Heart right ventricle (tissue), 16 donors: ENCODE measurements at regions not wholly inside any gene's neighbourhood (a gene's known extent, or its start where the extent isn't known, plus 50 kb on each side); places are given as distances from the start of the nearest gene placed in this dataset.

Experiments used
- ATAC-seq, 8 donors: fragments of 200-7000 bp; cut with Tn5 transposase; one replicate each; pipeline ENCODE4 v1.9.1; 2020; ENCODE audit warnings: mild to moderate bottlenecking in 8 of 8, moderate library complexity in 8 of 8, moderate number of reproducible peaks in 1 of 8
- DNase-seq, 2 donors: peaks; one replicate each; pipeline ENCODE4 v3.0.0-alpha.2; 2020
- H3K27ac ChIP-seq, 10 donors: fragments of 200-600 bp; sonication (generic) in 2 of 10; one replicate each; pipeline versions ENCODE4 v1.5.0 to v1.8.0; 2020 to 2022; ENCODE audit warnings: mild to moderate bottlenecking in 3 of 10
- H3K27me3 ChIP-seq, 7 donors: fragments of 200-600 bp; one replicate each; pipeline ENCODE4 v1.8.0; 2021 to 2022; ENCODE audit warnings: mild to moderate bottlenecking in 2 of 7
- H3K36me3 ChIP-seq, 9 donors: fragments of 200-600 bp; sonication (generic) in 1 of 9; one replicate each; pipeline versions ENCODE4 v1.5.0 to v1.8.0; 2020 to 2022; ENCODE audit warnings: mild to moderate bottlenecking in 2 of 9
- H3K4me1 ChIP-seq, 9 donors: fragments of 200-600 bp; sonication (generic) in 1 of 9; one replicate each; pipeline versions ENCODE4 v1.5.0 to v1.8.0; 2020 to 2022; ENCODE audit warnings: mild to moderate bottlenecking in 4 of 9
- H3K4me3 ChIP-seq, 10 donors: fragments of 200-600 bp; sonication (generic) in 2 of 10; one replicate each; pipeline versions ENCODE4 v1.5.0 to v1.8.0; 2020 to 2022; ENCODE audit warnings: mild to moderate bottlenecking in 7 of 10, moderate library complexity in 2 of 10
- H3K9me3 ChIP-seq, 11 donors: fragments of 200-600 bp in 10 of 11; sonication (generic) in 2 of 11; one replicate each; pipeline versions ENCODE4 v1.5.0 to v1.8.0; 2013 to 2022; ENCODE audit warnings: mild to moderate bottlenecking in 2 of 11, control low read depth in 1 of 11, moderate library complexity in 1 of 11
- WGBS, 2 donors: extraction: QIAGEN DNeasy Blood & Tissue Kit; methylation state at CpG; one replicate each; pipeline ENCODE4 v1.1.7; 2013; ENCODE audit warnings: inconsistent platforms in 1 of 2; 5-methylcytosine and 5-hydroxymethylcytosine counted together
- intact Hi-C, 10 donors: fragments of 100-400 bp; cut with DNase I; formaldehyde crosslinking; loops; one replicate each; pipeline versions ENCODE4 v1.11.1 to v1.14.2; 2022
- TF ChIP-seq, protein P1 (sequence below), 9 donors: fragments of 200-600 bp; sonication (generic) in 2 of 9; IDR thresholded peaks; one replicate each; pipeline versions ENCODE4 v1.5.0 to v1.8.0; 2021 to 2022; ENCODE audit warnings: antibody characterized with exemption in 9 of 9, mild to moderate bottlenecking in 5 of 9, moderate library complexity in 1 of 9
- donor health status: Arrhythmogenic right ventricular cardiomyopathy.
- donor health status: ischemic (EF 13 %, LVEDD 7.1; RV severe dilation, severe dysfunction).
- donor health status: healthy with polysubstance abuse.
- donor health status: DM: no; HTN: yes; CAD: no.
- donor health status: DM: no; HTN: no; CAD: no.
- donor health status: ischemic (EF 25% LVEDD 6.9; RV normal size, moderate dysfunction).
- donor health status: ischemic (EF 25% LVEDD 5.7; RV mildly dilated, moderate dysfunction).
- donor health status: healthy.
- donor health status: DM: yes; HTN: yes; CAD: no.
- donor health status: Ischemic cardiomyopathy.
- donor health status: ischemic (EF 35%, LVEDD 5.7; RV mildly dilated, moderate dysfunction).
- donor health status: nonischemic (EF 11% LVEDD 7.7; RV severe dilation, severe dysfunction).
- donor health status: DM: yes; HTN: yes; CAD: no.
- donor health status: PGD.
- donor health status: ischemic (EF 29% LVEDD 5.4; RV normal size, mild dysfunction).
- donor health status: nonischemic (EF 23%, LVEDD 6.1; RV moderate dilation, normal function).

DNA sequence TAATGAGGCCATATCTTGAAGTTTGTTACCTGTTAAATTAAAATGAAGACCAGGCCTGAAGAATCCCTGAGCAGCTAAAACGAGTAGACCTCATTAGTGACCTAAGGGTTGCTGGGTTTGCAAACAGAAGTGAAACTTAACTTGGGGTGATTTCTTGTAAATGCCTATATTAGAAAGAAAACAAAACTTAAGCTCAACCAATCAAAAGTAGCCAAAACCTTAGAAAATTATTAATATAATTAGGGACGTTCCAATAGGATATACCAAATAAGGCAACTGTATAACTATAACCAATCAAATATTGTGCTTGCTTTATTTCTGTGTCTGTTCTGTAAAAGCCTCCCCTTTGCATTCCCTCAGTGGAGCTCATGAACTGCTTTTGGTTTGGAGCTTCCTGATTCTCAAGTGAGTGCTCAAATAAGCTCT, 137.9 kb upstream of the VRK2 start:
- ATAC-seq (no peak), DNase-seq (no peak)
- Histone ChIP-seq H3K4me3 (no peak overlapping the region), H3K27me3 (no peaks in the 10 kb centered on the region), H3K27ac (peak overlapping the region in 1 of 10 donors; percentile 67), H3K9me3 (no peaks in the 10 kb centered on the region), H3K36me3 (no peaks in the 10 kb centered on the region), H3K4me1 (peaks cover 0 to 20% (median 0%) of the 10 kb centered on the region in 9 donors)
- 54 to 67% methylated on average over 2 of the region's 2 CpGs for whole genome bisulfite sequencing, 2 donors
- intact Hi-C loops, result loop anchor here in 6 of 10 donors (5.0 to 10.0 kb wide), 3 partner anchors 536 to 544 kb away; no protein-coding TSS in a partner anchor
- TF ChIP-seq, protein P1, sequence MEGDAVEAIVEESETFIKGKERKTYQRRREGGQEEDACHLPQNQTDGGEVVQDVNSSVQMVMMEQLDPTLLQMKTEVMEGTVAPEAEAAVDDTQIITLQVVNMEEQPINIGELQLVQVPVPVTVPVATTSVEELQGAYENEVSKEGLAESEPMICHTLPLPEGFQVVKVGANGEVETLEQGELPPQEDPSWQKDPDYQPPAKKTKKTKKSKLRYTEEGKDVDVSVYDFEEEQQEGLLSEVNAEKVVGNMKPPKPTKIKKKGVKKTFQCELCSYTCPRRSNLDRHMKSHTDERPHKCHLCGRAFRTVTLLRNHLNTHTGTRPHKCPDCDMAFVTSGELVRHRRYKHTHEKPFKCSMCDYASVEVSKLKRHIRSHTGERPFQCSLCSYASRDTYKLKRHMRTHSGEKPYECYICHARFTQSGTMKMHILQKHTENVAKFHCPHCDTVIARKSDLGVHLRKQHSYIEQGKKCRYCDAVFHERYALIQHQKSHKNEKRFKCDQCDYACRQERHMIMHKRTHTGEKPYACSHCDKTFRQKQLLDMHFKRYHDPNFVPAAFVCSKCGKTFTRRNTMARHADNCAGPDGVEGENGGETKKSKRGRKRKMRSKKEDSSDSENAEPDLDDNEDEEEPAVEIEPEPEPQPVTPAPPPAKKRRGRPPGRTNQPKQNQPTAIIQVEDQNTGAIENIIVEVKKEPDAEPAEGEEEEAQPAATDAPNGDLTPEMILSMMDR (IDR thresholded peaks at IDR 0.05), result no peak

DNA sequence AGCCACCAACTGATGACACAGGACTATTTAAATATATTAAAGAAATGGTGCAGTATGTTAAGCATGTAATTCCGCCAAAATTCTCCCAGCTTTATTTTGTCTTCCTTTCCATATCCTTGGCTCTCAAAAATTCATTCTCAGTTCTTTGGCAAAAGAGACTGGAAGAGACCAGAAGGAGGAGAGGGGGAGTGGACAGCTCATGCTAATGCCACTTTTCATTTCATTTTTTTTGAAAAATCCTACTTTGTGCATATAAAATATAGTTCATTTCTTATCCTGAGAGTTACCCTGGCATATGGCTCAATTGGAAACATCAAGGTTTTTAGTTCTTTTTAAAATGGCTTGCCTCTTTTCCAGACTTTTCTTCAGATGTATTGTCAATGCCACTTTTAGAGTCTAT, 128.5 kb upstream of the VRK2 start:
- H3K9me3 ChIP-seq, result no peaks in the 10 kb centered on the region
- no peak overlapping the region for H3K4me3 ChIP-seq
- H3K4me1 ChIP-seq, result no peaks in the 10 kb centered on the region
- no peak for DNase-seq
- 89 to 91% methylated on average over 1 of the region's 1 CpG for WGBS, 2 donors
- no peak for ATAC-seq
- H3K27ac ChIP-seq, result no peak overlapping the region
- no peaks in the 10 kb centered on the region for H3K27me3 ChIP-seq
- intact Hi-C loops, result no loop called here
- H3K36me3 ChIP-seq, result no peaks in the 10 kb centered on the region
- TF ChIP-seq, protein P1 (IDR thresholded peaks at IDR 0.05), result no peak

DNA sequence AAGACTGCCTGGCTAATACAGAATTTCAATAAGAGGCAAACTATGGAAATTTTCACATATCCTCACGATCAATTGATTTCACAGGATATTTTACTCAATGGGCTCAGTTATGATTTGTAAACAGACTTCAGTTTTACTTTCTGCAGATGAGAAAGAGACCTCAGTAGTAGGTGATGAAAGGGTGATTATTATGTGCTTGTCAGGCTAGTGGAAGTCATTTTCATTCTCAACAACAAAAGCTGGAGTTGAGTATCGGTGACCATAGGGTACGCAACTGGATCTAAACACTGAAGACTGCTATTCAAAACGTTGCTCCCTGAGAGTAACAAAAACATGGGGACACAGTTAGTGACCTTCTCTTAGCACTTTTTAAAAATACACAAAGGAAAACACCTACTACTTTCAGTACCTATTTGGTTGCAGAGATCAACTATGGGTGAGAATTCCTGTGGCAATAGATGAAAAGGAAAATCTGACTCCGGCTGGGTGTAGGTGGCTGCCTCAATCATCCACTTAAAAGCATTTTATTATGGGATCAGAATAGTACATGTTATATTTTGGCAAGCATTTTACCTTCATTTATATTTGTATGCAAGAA, 126.2 kb upstream of the VRK2 start:
- H3K4me1 ChIP-seq, result no peaks in the 10 kb centered on the region
- ATAC-seq, result no peak
- TF ChIP-seq, protein P1 (IDR thresholded peaks at IDR 0.05), result no peak
- no peaks in the 10 kb centered on the region for H3K36me3 ChIP-seq
- H3K9me3 ChIP-seq, result peaks cover 0 to 5% (median 0%) of the 10 kb centered on the region in 11 donors
- 80 to 88% methylated on average over 5 of the region's 5 CpGs for WGBS, 2 donors
- no peaks in the 10 kb centered on the region for H3K27me3 ChIP-seq
- no peak overlapping the region for H3K27ac ChIP-seq
- no peak for DNase-seq
- H3K4me3 ChIP-seq, result no peak overlapping the region
- intact Hi-C loops, result no loop called here

DNA sequence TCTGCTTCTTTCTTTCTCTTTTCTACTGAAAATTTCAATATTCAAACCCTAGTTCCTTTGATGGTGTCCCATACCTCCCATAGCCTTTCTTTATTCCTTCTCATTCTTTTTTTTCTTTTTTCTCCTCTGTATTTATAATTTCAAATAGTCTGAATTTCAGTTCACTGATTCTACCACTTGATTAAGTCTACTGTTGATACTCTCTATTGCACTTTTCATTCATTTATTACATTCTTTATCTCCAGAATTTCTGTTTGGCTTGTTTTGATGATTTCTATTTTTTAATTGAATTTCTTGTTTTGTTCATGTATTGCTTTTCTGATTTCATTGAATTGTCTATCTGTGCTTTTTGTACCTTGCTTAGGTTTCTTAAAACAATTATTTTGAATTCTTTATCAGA, 111.9 kb upstream of the VRK2 start:
- H3K27ac ChIP-seq, result no peak overlapping the region
- DNase-seq, result no peak
- H3K4me1 ChIP-seq, result no peaks in the 10 kb centered on the region
- no peaks in the 10 kb centered on the region for H3K27me3 ChIP-seq
- H3K9me3 ChIP-seq, result peaks cover 0 to 58% (median 8%) of the 10 kb centered on the region in 11 donors
- H3K36me3 ChIP-seq, result no peaks in the 10 kb centered on the region
- ATAC-seq, result no peak
- H3K4me3 ChIP-seq, result no peak overlapping the region
- TF ChIP-seq, protein P1 (IDR thresholded peaks at IDR 0.05), result no peak
- intact Hi-C loops, result no loop called here
